Vagina (tissue), 2 donors: ENCODE measurements at regions not wholly inside any gene's neighbourhood (a gene's known extent, or its start where the extent isn't known, plus 50 kb on each side); places are given as distances from the start of the nearest gene placed in this dataset.

Source experiments
- DNase-seq, 2 donors: peaks; one replicate each; pipeline ENCODE4 v3.0.0-alpha.2; 2017; ENCODE audit errors: extremely low spot score in 2 of 2
- H3K27ac ChIP-seq: fragments of 200-600 bp; sonication (generic); one replicate; pipeline ENCODE4 v1.5.1; 2019
- H3K27me3 ChIP-seq: fragments of 200-600 bp; sonication (generic); one replicate; pipeline ENCODE4 v1.5.1; 2019
- H3K36me3 ChIP-seq, 2 donors: fragments of 200-600 bp; sonication (generic); one replicate each; pipeline ENCODE4 v1.5.1; 2017 to 2019
- H3K4me1 ChIP-seq: fragments of 200-600 bp; sonication (generic); one replicate; pipeline ENCODE4 v1.5.1; 2019
- H3K4me3 ChIP-seq, 2 donors: fragments of 200-600 bp; sonication (generic); 1 replicate in 1 of 2; 2 replicates in 1 of 2; pipeline ENCODE4 v1.5.1; 2016 to 2019
- H3K9me3 ChIP-seq: fragments of 200-600 bp; sonication (generic); one replicate; pipeline ENCODE4 v1.5.1; 2019
- POLR2A ChIP-seq, 2 donors: fragments of 450-650 bp; IDR thresholded peaks; one replicate each; pipeline ENCODE4 v1.6.1; 2017; ENCODE audit warnings: antibody characterized with exemption in 2 of 2, mild to moderate bottlenecking in 2 of 2, moderate library complexity in 2 of 2
- POLR2AphosphoS5 ChIP-seq, 2 donors: sonication (generic); formaldehyde crosslinking; IDR thresholded peaks; one replicate each; pipeline ENCODE4 v1.9.0; 2017; ENCODE audit warnings: antibody characterized with exemption in 2 of 2, mild to moderate bottlenecking in 2 of 2, low read depth in 1 of 2; ENCODE audit not compliant: insufficient read depth in 1 of 2
- intact Hi-C: fragments of 100-400 bp; cut with DNase I; formaldehyde crosslinking; loops from one replicate; pipeline ENCODE4 v1.15.1; 2023
- TF ChIP-seq, protein P1 (sequence below), 3 experiments: fragments of 450-650 bp in 2 of 3; fragments of 200-600 bp in 1 of 3; sonication (generic) in 1 of 3; IDR thresholded peaks; one replicate each; pipeline ENCODE4 v1.5.1; 2017 to 2019; ENCODE audit warnings: antibody characterized with exemption in 3 of 3, mild to moderate bottlenecking in 2 of 3, moderate library complexity in 2 of 3

GRCh38 chr10:121260377-121260776 is 337.9 kb downstream of the FGFR2 start:
- H3K27me3 ChIP-seq = no peaks in the 10 kb centered on the region
- no peaks in the 10 kb centered on the region for H3K36me3 ChIP-seq
- peaks cover 7% of the 10 kb centered on the region for H3K4me1 ChIP-seq
- TF ChIP-seq POLR2AphosphoS5 (IDR thresholded peaks at IDR 0.05; ENCODE audit: insufficient read depth in 1 of 2, low read depth in 1 of 2) = no peak
- TF ChIP-seq POLR2A (IDR thresholded peaks at IDR 0.05) = no peak
- TF ChIP-seq, protein P1, sequence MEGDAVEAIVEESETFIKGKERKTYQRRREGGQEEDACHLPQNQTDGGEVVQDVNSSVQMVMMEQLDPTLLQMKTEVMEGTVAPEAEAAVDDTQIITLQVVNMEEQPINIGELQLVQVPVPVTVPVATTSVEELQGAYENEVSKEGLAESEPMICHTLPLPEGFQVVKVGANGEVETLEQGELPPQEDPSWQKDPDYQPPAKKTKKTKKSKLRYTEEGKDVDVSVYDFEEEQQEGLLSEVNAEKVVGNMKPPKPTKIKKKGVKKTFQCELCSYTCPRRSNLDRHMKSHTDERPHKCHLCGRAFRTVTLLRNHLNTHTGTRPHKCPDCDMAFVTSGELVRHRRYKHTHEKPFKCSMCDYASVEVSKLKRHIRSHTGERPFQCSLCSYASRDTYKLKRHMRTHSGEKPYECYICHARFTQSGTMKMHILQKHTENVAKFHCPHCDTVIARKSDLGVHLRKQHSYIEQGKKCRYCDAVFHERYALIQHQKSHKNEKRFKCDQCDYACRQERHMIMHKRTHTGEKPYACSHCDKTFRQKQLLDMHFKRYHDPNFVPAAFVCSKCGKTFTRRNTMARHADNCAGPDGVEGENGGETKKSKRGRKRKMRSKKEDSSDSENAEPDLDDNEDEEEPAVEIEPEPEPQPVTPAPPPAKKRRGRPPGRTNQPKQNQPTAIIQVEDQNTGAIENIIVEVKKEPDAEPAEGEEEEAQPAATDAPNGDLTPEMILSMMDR (IDR thresholded peaks at IDR 0.05) = no peak
- no peaks in the 10 kb centered on the region for H3K9me3 ChIP-seq
- no peak overlapping the region for H3K27ac ChIP-seq
- no peak overlapping the region for H3K4me3 ChIP-seq
- intact Hi-C loops = no loop called here
- DNase-seq = no peak

DNA sequence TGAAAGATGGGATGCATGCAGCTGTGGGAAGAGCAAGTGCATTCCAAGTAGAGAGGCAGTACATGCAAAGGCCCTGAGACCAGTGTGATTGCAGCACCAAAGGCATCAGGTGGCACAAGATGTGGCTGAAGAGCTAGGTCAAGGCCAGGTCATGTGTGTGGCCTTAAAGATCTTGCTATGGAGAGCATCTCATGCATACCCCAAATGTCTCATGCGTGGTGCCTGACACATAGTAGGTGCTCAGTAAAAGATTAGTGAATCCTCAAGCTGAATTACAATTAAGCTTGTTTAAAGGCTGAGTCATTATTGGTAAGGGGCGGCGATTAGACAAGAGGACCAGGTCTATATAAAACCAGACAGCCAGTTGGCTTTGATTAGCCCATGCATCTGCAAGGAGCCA is 336.6 kb downstream of the FGFR2 start:
- TF ChIP-seq, protein P1 (IDR thresholded peaks at IDR 0.05) = no peak
- TF ChIP-seq POLR2AphosphoS5 (IDR thresholded peaks at IDR 0.05; ENCODE audit: insufficient read depth in 1 of 2, low read depth in 1 of 2) (no peak), POLR2A (IDR thresholded peaks at IDR 0.05) (no peak)
- H3K4me1 ChIP-seq = peaks cover 7% of the 10 kb centered on the region
- no peak overlapping the region for H3K27ac ChIP-seq
- no peaks in the 10 kb centered on the region for H3K27me3 ChIP-seq
- no peaks in the 10 kb centered on the region for H3K9me3 ChIP-seq
- intact Hi-C loops = no loop called here
- H3K36me3 ChIP-seq = no peaks in the 10 kb centered on the region
- H3K4me3 ChIP-seq = no peak overlapping the region
- no peak for DNase-seq

- Histone ChIP-seq H3K27ac (no peak overlapping the region), H3K4me3 (no peak overlapping the region), H3K27me3 (no peaks in the 10 kb centered on the region), H3K4me1 (peaks cover 7% of the 10 kb centered on the region), H3K36me3 (no peaks in the 10 kb centered on the region), H3K9me3 (no peaks in the 10 kb centered on the region)
- no peak for DNase-seq
- TF ChIP-seq POLR2AphosphoS5 (IDR thresholded peaks at IDR 0.05; ENCODE audit: insufficient read depth in 1 of 2, low read depth in 1 of 2) (no peak), POLR2A (IDR thresholded peaks at IDR 0.05) (no peak)
- TF ChIP-seq, protein P1 (IDR thresholded peaks at IDR 0.05) = no peak
- intact Hi-C loops = no loop called here
Observed at GRCh38 chr10:121262774-121263430, 335.3 kb downstream of the FGFR2 start.

DNA sequence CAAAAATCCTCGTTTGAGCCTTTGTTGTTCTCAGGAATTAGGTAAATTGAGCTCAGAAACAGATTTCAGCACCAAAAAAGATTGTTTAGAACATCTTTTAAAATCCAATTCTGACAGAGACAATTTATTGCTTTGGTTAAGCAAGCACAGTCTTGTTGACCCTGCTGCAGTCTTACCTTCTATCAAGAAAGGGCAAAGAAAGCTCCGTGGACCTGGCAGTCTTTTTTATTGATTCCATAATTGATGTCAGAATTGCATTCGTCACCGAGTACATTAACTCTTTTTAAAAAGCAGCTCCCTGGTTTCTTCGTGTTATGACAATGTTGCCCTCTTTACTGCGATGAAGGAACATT is 334.8 kb downstream of the FGFR2 start:
- TF ChIP-seq, protein P1 (IDR thresholded peaks at IDR 0.05) = no peak
- TF ChIP-seq POLR2A (IDR thresholded peaks at IDR 0.05) = no peak
- TF ChIP-seq POLR2AphosphoS5 (IDR thresholded peaks at IDR 0.05; ENCODE audit: insufficient read depth in 1 of 2, low read depth in 1 of 2) = no peak
- intact Hi-C loops = no loop called here
- Histone ChIP-seq H3K27ac (no peak overlapping the region), H3K4me1 (peaks cover 7% of the 10 kb centered on the region), H3K4me3 (no peak overlapping the region), H3K27me3 (no peaks in the 10 kb centered on the region), H3K9me3 (no peaks in the 10 kb centered on the region), H3K36me3 (no peaks in the 10 kb centered on the region)
- no peak for DNase-seq

- DNase-seq = no peak
- Histone ChIP-seq H3K27me3 (no peaks in the 10 kb centered on the region), H3K9me3 (no peaks in the 10 kb centered on the region), H3K4me3 (no peak overlapping the region), H3K36me3 (no peaks in the 10 kb centered on the region), H3K4me1 (peaks cover 7% of the 10 kb centered on the region), H3K27ac (no peak overlapping the region)
- intact Hi-C loops = no loop called here
- TF ChIP-seq POLR2AphosphoS5 (IDR thresholded peaks at IDR 0.05; ENCODE audit: insufficient read depth in 1 of 2, low read depth in 1 of 2) = no peak
- TF ChIP-seq POLR2A (IDR thresholded peaks at IDR 0.05) = no peak
- TF ChIP-seq, protein P1 (IDR thresholded peaks at IDR 0.05) = no peak
Observed at GRCh38 chr10:121265360-121266123, 332.7 kb downstream of the FGFR2 start.
